Astrocyte of the cerebellum (primary cell): ENCODE measurements at regions not wholly inside any gene's neighbourhood (a gene's known extent, or its start where the extent isn't known, plus 50 kb on each side); places are given as distances from the start of the nearest gene placed in this dataset.

Source experiments
- DNase-seq: peaks from one replicate; pipeline ENCODE4 v3.0.0-alpha.2; 2011; ENCODE audit warnings: low read depth
- H3K4me3 ChIP-seq: 2 replicates; pipeline ENCODE4 v1.5.1; 2011; ENCODE audit warnings: mild to moderate bottlenecking, low read depth, low read length, moderate library complexity
- in situ Hi-C: cut with HindIII; loops from 2 replicates; pipeline ENCODE4 v1.10.0; 2017; ENCODE audit warnings: low sequenced_read_pairs
- TF ChIP-seq, protein P1 (sequence below): IDR thresholded peaks from 2 replicates; pipeline ENCODE4 v1.5.1; 2012; ENCODE audit warnings: low read length, low read depth, moderate library complexity, mild to moderate bottlenecking; ENCODE audit errors: missing control alignments

DNA sequence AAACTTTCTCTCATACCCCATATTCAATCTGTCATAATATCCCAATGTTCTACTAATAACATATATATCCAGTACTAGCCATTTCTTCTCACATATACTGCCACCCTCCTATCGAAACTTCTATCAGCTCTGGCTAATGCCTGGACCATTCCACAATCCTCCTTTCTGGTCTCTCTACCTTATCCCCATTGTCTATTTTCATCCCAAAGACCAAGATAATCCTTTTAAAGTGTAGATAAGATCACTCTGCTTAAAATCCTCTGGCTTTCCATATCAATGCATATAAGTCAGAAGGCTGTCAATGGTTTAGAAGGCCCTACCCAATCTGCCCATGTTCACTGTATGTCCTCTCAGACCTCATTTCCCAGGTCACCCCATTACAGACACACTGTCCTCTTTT lies 229.6 kb downstream of the ZEB2 start:
- TF ChIP-seq, protein P1, sequence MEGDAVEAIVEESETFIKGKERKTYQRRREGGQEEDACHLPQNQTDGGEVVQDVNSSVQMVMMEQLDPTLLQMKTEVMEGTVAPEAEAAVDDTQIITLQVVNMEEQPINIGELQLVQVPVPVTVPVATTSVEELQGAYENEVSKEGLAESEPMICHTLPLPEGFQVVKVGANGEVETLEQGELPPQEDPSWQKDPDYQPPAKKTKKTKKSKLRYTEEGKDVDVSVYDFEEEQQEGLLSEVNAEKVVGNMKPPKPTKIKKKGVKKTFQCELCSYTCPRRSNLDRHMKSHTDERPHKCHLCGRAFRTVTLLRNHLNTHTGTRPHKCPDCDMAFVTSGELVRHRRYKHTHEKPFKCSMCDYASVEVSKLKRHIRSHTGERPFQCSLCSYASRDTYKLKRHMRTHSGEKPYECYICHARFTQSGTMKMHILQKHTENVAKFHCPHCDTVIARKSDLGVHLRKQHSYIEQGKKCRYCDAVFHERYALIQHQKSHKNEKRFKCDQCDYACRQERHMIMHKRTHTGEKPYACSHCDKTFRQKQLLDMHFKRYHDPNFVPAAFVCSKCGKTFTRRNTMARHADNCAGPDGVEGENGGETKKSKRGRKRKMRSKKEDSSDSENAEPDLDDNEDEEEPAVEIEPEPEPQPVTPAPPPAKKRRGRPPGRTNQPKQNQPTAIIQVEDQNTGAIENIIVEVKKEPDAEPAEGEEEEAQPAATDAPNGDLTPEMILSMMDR: no peak
- in situ Hi-C loops: no loop called here
- H3K4me3 ChIP-seq: no peak overlapping the region
- DNase-seq: no peak

DNA sequence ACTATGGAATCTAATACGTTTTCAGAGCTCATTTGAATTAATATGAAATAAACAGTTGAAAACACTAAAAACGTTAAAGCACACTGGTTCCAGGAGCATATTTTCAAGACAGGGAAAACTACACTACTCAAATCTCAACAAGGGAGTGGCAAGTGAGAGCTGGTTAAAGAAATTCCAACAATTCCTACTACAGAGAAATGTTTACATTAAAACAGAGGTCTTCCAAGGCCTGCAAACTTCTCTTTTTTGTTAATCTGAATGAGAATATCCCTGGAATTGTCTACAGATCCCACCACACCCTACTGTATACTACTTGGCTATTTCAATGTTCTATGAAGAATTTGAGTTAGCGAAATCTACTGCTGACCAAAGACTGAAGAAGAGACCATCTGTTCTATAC lies 231.5 kb downstream of the ZEB2 start:
- H3K4me3 ChIP-seq: no peak overlapping the region
- in situ Hi-C loops: no loop called here
- TF ChIP-seq, protein P1: no peak
- DNase-seq: no peak

DNA sequence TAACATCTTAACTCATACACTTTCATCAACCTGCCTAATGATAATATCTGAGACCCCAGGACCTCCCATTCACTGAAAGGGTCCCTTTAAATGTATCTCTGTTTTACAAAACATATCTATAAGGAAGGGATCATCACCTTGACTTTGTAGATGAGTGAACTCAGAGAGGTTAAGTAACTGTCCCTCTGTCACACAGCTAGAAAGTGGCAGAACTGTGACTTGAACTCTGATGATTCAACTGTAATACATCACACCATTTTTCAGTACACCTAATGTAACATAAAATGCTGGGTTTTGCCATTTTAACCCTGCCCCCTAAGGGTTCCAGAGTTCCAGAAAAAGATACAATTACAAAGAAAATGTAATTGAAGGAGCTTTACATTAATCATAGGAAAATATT lies 234.6 kb downstream of the ZEB2 start:
- H3K4me3 ChIP-seq: no peak overlapping the region
- in situ Hi-C loops: no loop called here
- TF ChIP-seq, protein P1: no peak
- no peak for DNase-seq

- TF ChIP-seq, protein P1: no peak
- in situ Hi-C loops: no loop called here
- DNase-seq: no peak
- H3K4me3 ChIP-seq: no peak overlapping the region
These were observed 238.4 kb downstream of the ZEB2 start for GRCh38 chr2:144281476-144281875.

GRCh38 chr2:144280009-144280408 lies 239.9 kb downstream of the ZEB2 start:
- TF ChIP-seq, protein P1: no peak
- H3K4me3 ChIP-seq: no peak overlapping the region
- DNase-seq: no peak
- in situ Hi-C loops: no loop called here

DNA sequence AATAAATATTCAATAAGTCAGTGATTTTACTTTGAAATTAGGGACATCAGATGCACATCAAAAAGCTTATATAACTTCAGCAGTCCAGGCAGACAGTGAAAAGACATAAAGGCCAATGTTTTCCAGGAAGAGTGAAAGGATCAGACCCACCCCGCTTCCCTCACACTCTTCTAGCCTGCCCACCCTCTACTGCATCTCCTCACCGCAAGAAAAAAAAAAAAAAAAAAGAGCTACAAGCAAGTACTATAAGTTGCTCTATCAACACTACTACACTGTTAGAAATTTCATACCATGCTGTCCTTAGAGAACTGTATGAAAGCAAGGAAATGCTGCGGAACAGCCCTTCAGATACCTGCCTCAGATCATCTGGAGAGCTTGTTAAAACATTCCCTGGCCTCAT lies 240.8 kb downstream of the ZEB2 start:
- TF ChIP-seq, protein P1: no peak
- in situ Hi-C loops: no loop called here
- no peak overlapping the region for H3K4me3 ChIP-seq
- DNase-seq: no peak
